Right atrium auricular region (tissue), 2 donors: ENCODE measurements at regions not wholly inside any gene's neighbourhood (a gene's known extent, or its start where the extent isn't known, plus 50 kb on each side); places are given as distances from the start of the nearest gene placed in this dataset.

ENCODE experiments used
- DNase-seq: peaks from one replicate; pipeline ENCODE4 v3.0.0-alpha.2; 2019; ENCODE audit warnings: low spot score
- H3K27ac ChIP-seq, 2 donors: fragments of 200-600 bp; sonication (generic); 1 replicate in 1 of 2; 2 replicates in 1 of 2; pipeline ENCODE4 v1.5.1; 2016 to 2019
- H3K27me3 ChIP-seq, 2 donors: fragments of 200-600 bp; sonication (generic); one replicate each; pipeline versions ENCODE4 v1.5.1 to v1.6.0; 2017 to 2019
- H3K36me3 ChIP-seq: fragments of 200-600 bp; sonication (generic); one replicate; pipeline ENCODE4 v1.5.1; 2016
- H3K4me1 ChIP-seq, 2 donors: fragments of 200-600 bp; sonication (generic); one replicate each; pipeline versions ENCODE4 v1.5.1 to v1.6.0; 2017 to 2019
- H3K4me3 ChIP-seq, 2 donors: fragments of 200-600 bp; sonication (generic); 1 replicate in 1 of 2; 2 replicates in 1 of 2; pipeline ENCODE4 v1.5.1; 2017 to 2019; ENCODE audit warnings: mild to moderate bottlenecking in 1 of 2, moderate library complexity in 1 of 2
- H3K9me3 ChIP-seq, 2 donors: fragments of 200-600 bp; sonication (generic); one replicate each; pipeline ENCODE4 v1.5.1; 2019
- TF ChIP-seq, protein P1 (sequence below), 2 donors: fragments of 200-600 bp; sonication (generic); IDR thresholded peaks; one replicate each; pipeline ENCODE4 v1.5.1; 2019; ENCODE audit warnings: antibody characterized with exemption in 2 of 2

DNA sequence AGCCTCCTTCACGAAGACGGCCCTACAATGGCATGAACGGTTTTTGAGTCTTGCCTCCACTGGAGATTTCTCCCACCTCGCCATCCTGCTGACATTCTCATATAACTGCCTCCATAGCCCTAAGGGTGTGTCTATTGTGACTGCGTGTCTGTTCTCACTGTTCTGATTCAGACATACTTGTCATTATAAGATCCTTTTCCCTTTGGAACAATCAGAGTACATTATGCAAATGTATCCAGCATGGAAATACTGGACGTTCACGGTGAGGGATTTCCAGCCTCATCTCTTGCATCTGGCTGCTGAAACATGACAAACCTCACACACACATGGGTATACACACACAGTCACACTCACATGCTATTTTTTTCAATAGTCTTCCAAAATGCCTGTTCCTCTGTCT lies 402.1 kb downstream of the DIRAS2 start:
- TF ChIP-seq, protein P1, sequence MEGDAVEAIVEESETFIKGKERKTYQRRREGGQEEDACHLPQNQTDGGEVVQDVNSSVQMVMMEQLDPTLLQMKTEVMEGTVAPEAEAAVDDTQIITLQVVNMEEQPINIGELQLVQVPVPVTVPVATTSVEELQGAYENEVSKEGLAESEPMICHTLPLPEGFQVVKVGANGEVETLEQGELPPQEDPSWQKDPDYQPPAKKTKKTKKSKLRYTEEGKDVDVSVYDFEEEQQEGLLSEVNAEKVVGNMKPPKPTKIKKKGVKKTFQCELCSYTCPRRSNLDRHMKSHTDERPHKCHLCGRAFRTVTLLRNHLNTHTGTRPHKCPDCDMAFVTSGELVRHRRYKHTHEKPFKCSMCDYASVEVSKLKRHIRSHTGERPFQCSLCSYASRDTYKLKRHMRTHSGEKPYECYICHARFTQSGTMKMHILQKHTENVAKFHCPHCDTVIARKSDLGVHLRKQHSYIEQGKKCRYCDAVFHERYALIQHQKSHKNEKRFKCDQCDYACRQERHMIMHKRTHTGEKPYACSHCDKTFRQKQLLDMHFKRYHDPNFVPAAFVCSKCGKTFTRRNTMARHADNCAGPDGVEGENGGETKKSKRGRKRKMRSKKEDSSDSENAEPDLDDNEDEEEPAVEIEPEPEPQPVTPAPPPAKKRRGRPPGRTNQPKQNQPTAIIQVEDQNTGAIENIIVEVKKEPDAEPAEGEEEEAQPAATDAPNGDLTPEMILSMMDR (IDR thresholded peaks at IDR 0.05) = no peak
- no peaks in the 10 kb centered on the region for H3K4me1 ChIP-seq
- H3K4me3 ChIP-seq = no peak overlapping the region
- H3K27me3 ChIP-seq = no peaks in the 10 kb centered on the region
- no peak for DNase-seq
- H3K27ac ChIP-seq = no peak overlapping the region
- H3K9me3 ChIP-seq = no peaks in the 10 kb centered on the region
- H3K36me3 ChIP-seq = no peaks in the 10 kb centered on the region

DNA sequence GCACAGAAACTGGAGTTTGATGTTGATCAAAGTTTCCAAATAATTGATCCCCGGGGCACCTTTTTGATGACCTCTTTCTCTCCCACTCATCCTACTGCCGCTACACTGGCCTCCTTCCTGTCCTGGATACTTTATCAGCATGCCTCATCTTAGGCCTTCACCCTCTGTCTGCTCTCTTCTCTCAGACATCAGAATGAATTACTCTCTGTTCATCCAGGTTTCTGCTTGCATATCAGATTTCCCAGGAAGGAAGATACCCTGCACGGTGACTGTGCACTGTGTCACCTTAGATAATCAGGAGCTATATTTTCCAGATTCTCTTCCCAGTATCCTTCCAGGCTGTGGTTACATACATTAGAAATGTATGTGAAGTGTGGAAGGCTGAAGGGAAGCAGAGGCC lies 397.0 kb downstream of the DIRAS2 start:
- Histone ChIP-seq H3K4me1 (no peaks in the 10 kb centered on the region), H3K4me3 (no peak overlapping the region), H3K36me3 (no peaks in the 10 kb centered on the region), H3K27ac (no peak overlapping the region), H3K27me3 (no peaks in the 10 kb centered on the region), H3K9me3 (no peaks in the 10 kb centered on the region)
- no peak for DNase-seq
- TF ChIP-seq, protein P1 (IDR thresholded peaks at IDR 0.05) = no peak

DNA sequence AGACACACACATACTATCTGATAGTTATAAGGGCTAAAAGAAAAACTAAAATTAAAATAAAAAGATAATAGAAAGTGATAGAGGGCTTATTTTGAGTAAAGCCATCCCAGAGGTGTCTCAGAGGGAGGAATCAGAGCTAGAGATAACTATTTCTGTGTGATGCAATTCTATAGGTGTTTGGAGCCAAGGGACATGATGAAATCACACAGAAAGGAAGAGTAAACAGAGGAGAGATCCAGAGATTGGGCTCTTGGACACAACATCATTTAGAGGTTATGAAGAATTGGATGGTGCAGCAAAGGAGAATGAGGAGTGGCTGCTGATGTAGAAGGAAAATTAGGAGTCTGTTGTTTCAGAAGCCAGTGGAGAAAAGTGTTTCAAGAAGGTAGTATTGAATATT lies 393.5 kb downstream of the DIRAS2 start:
- TF ChIP-seq, protein P1 (IDR thresholded peaks at IDR 0.05) = no peak
- no peak overlapping the region for H3K27ac ChIP-seq
- no peaks in the 10 kb centered on the region for H3K9me3 ChIP-seq
- no peak overlapping the region for H3K4me3 ChIP-seq
- H3K4me1 ChIP-seq = no peaks in the 10 kb centered on the region
- H3K36me3 ChIP-seq = no peaks in the 10 kb centered on the region
- no peaks in the 10 kb centered on the region for H3K27me3 ChIP-seq
- DNase-seq = no peak

DNA sequence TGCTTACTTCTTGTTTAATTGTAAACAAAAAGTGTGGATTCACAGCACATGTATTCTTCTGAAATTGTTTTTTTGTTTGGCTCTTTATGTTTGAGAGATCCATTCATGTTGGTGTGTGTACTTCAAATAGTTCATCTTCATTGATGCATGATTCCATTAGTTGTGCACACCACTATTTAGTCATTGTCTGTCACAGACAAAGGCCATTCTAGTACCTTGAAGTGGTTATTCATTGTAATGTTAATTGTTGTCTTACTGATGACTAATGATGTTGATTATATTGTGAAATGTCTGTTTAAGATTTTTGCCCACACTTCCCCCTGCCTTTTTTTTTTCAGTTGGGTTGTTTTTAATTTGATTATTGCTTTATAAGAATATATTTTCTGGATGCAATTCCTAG lies 391.3 kb downstream of the DIRAS2 start:
- H3K9me3 ChIP-seq = no peaks in the 10 kb centered on the region
- no peak overlapping the region for H3K4me3 ChIP-seq
- H3K36me3 ChIP-seq = no peaks in the 10 kb centered on the region
- no peaks in the 10 kb centered on the region for H3K27me3 ChIP-seq
- DNase-seq = no peak
- TF ChIP-seq, protein P1 (IDR thresholded peaks at IDR 0.05) = no peak
- no peaks in the 10 kb centered on the region for H3K4me1 ChIP-seq
- H3K27ac ChIP-seq = no peak overlapping the region

DNA sequence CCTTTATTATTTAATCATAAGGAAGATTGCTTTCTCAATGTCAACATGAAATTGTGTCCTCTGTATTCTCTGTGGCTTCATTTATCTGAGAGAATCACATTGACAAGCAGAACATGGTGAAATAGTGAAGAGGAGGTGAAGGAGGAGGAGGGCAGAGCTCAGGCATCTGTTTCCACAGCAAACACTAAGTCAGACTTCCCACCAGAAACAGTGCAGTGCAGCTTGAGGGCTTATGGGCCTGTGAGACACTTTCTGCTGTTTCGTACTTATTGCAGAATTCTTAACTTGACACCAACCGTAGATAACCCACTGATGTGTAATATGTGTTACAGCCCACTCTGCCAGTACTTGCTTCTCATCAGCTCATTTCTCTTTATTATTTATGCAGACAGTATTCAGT lies 386.3 kb downstream of the DIRAS2 start:
- Histone ChIP-seq H3K9me3 (peaks cover 0 to 5% of the 10 kb centered on the region in 2 donors), H3K4me3 (no peak overlapping the region), H3K4me1 (no peaks in the 10 kb centered on the region), H3K27ac (no peak overlapping the region), H3K27me3 (no peaks in the 10 kb centered on the region), H3K36me3 (no peaks in the 10 kb centered on the region)
- DNase-seq = no peak
- TF ChIP-seq, protein P1 (IDR thresholded peaks at IDR 0.05) = no peak
